ENCODE measurements at regions not wholly inside any gene's neighbourhood (a gene's known extent, or its start where the extent isn't known, plus 50 kb on each side); places are given as distances from the start of the nearest gene placed in this dataset.
"Not testable (repeated sequence)": the region's sequence is repeated elsewhere in the genome, so short reads cannot be mapped to it uniquely, and the experiment has no call there.

GRCh38 chr14:84074626-84075025 lies 1455.3 kb upstream of the FLRT2 start:
- DNase-seq: no peak

GRCh38 chr14:84080944-84081343 lies 1449.0 kb upstream of the FLRT2 start:
- DNase-seq: no peak

GRCh38 chr14:84084056-84084630 lies 1445.8 kb upstream of the FLRT2 start:
- no peak for DNase-seq

- no peak for DNase-seq
Measured at GRCh38 chr14:84085493-84085892, 1444.5 kb upstream of the FLRT2 start.

- DNase-seq: no peak
Measured at GRCh38 chr14:84086714-84087113, 1443.2 kb upstream of the FLRT2 start.

GRCh38 chr14:84087986-84088531 lies 1441.9 kb upstream of the FLRT2 start:
- no peak for DNase-seq

- no peak for DNase-seq
Measured at GRCh38 chr14:84090837-84091236, 1439.1 kb upstream of the FLRT2 start.

- no peak for DNase-seq
Measured at GRCh38 chr14:84095681-84096080, 1434.3 kb upstream of the FLRT2 start.

GRCh38 chr14:84098261-84098660 lies 1431.7 kb upstream of the FLRT2 start:
- no peak for DNase-seq

GRCh38 chr14:84099560-84099959 lies 1430.4 kb upstream of the FLRT2 start:
- DNase-seq: not testable (repeated sequence)

GRCh38 chr14:84107835-84108343 lies 1422.1 kb upstream of the FLRT2 start:
- no peak for DNase-seq

- no peak for DNase-seq
Measured at GRCh38 chr14:84108746-84109457, 1421.0 kb upstream of the FLRT2 start.

GRCh38 chr14:84112589-84112988 lies 1417.4 kb upstream of the FLRT2 start:
- DNase-seq: no peak

- DNase-seq: no peak
Measured at GRCh38 chr14:84125676-84126075, 1404.3 kb upstream of the FLRT2 start.

- DNase-seq: no peak
Measured at GRCh38 chr14:84127495-84127894, 1402.4 kb upstream of the FLRT2 start.

GRCh38 chr14:84128050-84128449 lies 1401.9 kb upstream of the FLRT2 start:
- no peak for DNase-seq

- no peak for DNase-seq
Measured at GRCh38 chr14:84129007-84129406, 1400.9 kb upstream of the FLRT2 start.

GRCh38 chr14:84129941-84130340 lies 1400.0 kb upstream of the FLRT2 start:
- DNase-seq: no peak

- DNase-seq: no peak
Measured at GRCh38 chr14:84131924-84132323, 1398.0 kb upstream of the FLRT2 start.

- no peak for DNase-seq
Measured at GRCh38 chr14:84144166-84144565, 1385.8 kb upstream of the FLRT2 start.

GRCh38 chr14:84152452-84152851 lies 1377.5 kb upstream of the FLRT2 start:
- no peak for DNase-seq

GRCh38 chr14:84162633-84163032 lies 1367.3 kb upstream of the FLRT2 start:
- no peak for DNase-seq

- no peak for DNase-seq
Measured at GRCh38 chr14:84167026-84167425, 1362.9 kb upstream of the FLRT2 start.

- no peak for DNase-seq
Measured at GRCh38 chr14:84180336-84180735, 1349.6 kb upstream of the FLRT2 start.
